HG02759 (cell line): ENCODE measurements at regions not wholly inside any gene's neighbourhood (a gene's known extent, or its start where the extent isn't known, plus 50 kb on each side); places are given as distances from the start of the nearest gene placed in this dataset.

ENCODE experiments used
- ATAC-seq: cut with Tn5 transposase; IDR thresholded peaks from one replicate; pipeline ENCODE4 v1.9.1; 2021; ENCODE audit warnings: mild to moderate bottlenecking, moderate library complexity; ENCODE audit not compliant: unreplicated experiment

- ATAC-seq: no peak
These were observed 518.7 kb upstream of the SUCLG2 start for GRCh38 chr3:68173012-68173634.

GRCh38 chr3:68172039-68172438, 517.6 kb upstream of the SUCLG2 start:
- ATAC-seq: no peak

GRCh38 chr3:68163968-68164367, 509.6 kb upstream of the SUCLG2 start:
- no peak for ATAC-seq

GRCh38 chr3:68163062-68163461, 508.6 kb upstream of the SUCLG2 start:
- no peak for ATAC-seq

- no peak for ATAC-seq
These were observed 508.2 kb upstream of the SUCLG2 start for GRCh38 chr3:68162644-68163043.

- ATAC-seq: no peak
These were observed 496.9 kb upstream of the SUCLG2 start for GRCh38 chr3:68151359-68151758.

GRCh38 chr3:68148447-68148846, 494.0 kb upstream of the SUCLG2 start:
- ATAC-seq: no peak

- no peak for ATAC-seq
These were observed 488.0 kb upstream of the SUCLG2 start for GRCh38 chr3:68142441-68142840.

GRCh38 chr3:68139897-68140296, 485.5 kb upstream of the SUCLG2 start:
- ATAC-seq: no peak

GRCh38 chr3:68136411-68136810, 482.0 kb upstream of the SUCLG2 start:
- ATAC-seq: no peak

- ATAC-seq: no peak
These were observed 480.7 kb upstream of the SUCLG2 start for GRCh38 chr3:68135067-68135466.

GRCh38 chr3:68129065-68129464, 474.7 kb upstream of the SUCLG2 start:
- ATAC-seq: no peak

GRCh38 chr3:68123231-68123630, 468.8 kb upstream of the SUCLG2 start:
- no peak for ATAC-seq

GRCh38 chr3:68121287-68121686, 466.9 kb upstream of the SUCLG2 start:
- ATAC-seq: no peak

- no peak for ATAC-seq
These were observed 462.2 kb upstream of the SUCLG2 start for GRCh38 chr3:68116580-68116979.

GRCh38 chr3:68103811-68104210, 449.4 kb upstream of the SUCLG2 start:
- no peak for ATAC-seq

GRCh38 chr3:68090571-68090970, 436.2 kb upstream of the SUCLG2 start:
- ATAC-seq: no peak

- no peak for ATAC-seq
These were observed 435.2 kb upstream of the SUCLG2 start for GRCh38 chr3:68089572-68090011.

GRCh38 chr3:68088636-68089035, 434.2 kb upstream of the SUCLG2 start:
- ATAC-seq: no peak

- ATAC-seq: no peak
These were observed 433.8 kb upstream of the SUCLG2 start for GRCh38 chr3:68088216-68088615.

GRCh38 chr3:68072062-68072461, 417.6 kb upstream of the SUCLG2 start:
- ATAC-seq: no peak

- ATAC-seq: no peak
These were observed 415.8 kb upstream of the SUCLG2 start for GRCh38 chr3:68070186-68070585.

GRCh38 chr3:68067314-68067713, 412.9 kb upstream of the SUCLG2 start:
- no peak for ATAC-seq
